Heart left ventricle (tissue), 16 donors: ENCODE measurements at regions not wholly inside any gene's neighbourhood (a gene's known extent, or its start where the extent isn't known, plus 50 kb on each side); places are given as distances from the start of the nearest gene placed in this dataset.
A peak's percentile ranks its signal among the peaks of the same experiment; 100 is the strongest.

Source experiments
- ATAC-seq, 4 donors: fragments of 200-7000 bp; cut with Tn5 transposase; one replicate each; pipeline ENCODE4 v1.9.1; 2020 to 2022; ENCODE audit warnings: moderate library complexity in 4 of 4, mild to moderate bottlenecking in 3 of 4, moderate number of reproducible peaks in 1 of 4
- DNase-seq, 5 donors: peaks; one replicate each; pipeline ENCODE4 v3.0.0-alpha.2; 2020
- H3K27ac ChIP-seq, 12 donors: fragments of 200-600 bp; sonication (generic) in 4 of 12; one replicate each; pipeline versions ENCODE4 v1.5.0 to v1.8.0; 2016 to 2022; ENCODE audit warnings: mild to moderate bottlenecking in 2 of 12
- H3K27me3 ChIP-seq, 9 donors: fragments of 200-600 bp; sonication (generic) in 2 of 9; one replicate each; pipeline versions ENCODE4 v1.5.1 to v1.8.0; 2016 to 2022; ENCODE audit warnings: mild to moderate bottlenecking in 3 of 9
- H3K36me3 ChIP-seq, 9 donors: fragments of 200-600 bp; sonication (generic) in 2 of 9; one replicate each; pipeline versions ENCODE4 v1.5.0 to v1.8.0; 2018 to 2022; ENCODE audit warnings: mild to moderate bottlenecking in 2 of 9
- H3K4me1 ChIP-seq, 12 donors: fragments of 200-600 bp; sonication (generic) in 4 of 12; one replicate each; pipeline versions ENCODE4 v1.5.0 to v1.8.0; 2016 to 2022; ENCODE audit warnings: mild to moderate bottlenecking in 3 of 12
- H3K4me3 ChIP-seq, 12 donors: fragments of 200-600 bp; sonication (generic) in 4 of 12; one replicate each; pipeline versions ENCODE4 v1.5.0 to v1.8.0; 2017 to 2022; ENCODE audit warnings: mild to moderate bottlenecking in 9 of 12, moderate library complexity in 4 of 12
- H3K9me3 ChIP-seq, 12 donors: fragments of 200-600 bp; sonication (generic) in 4 of 12; one replicate each; pipeline versions ENCODE4 v1.5.0 to v1.8.0; 2016 to 2022; ENCODE audit warnings: mild to moderate bottlenecking in 1 of 12
- POLR2A ChIP-seq, 2 donors: fragments of 450-650 bp; IDR thresholded peaks; one replicate each; pipeline ENCODE4 v1.6.1; 2017; ENCODE audit warnings: antibody characterized with exemption in 2 of 2, mild to moderate bottlenecking in 2 of 2, moderate library complexity in 2 of 2
- WGBS, 4 donors: extraction: QIAGEN DNeasy Blood & Tissue Kit in 2 of 4; methylation state at CpG; one replicate each; pipeline versions ENCODE4 v1.1.5 to v1.1.7; 2013 to 2018; 5-methylcytosine and 5-hydroxymethylcytosine counted together
- intact Hi-C, 10 donors: fragments of 100-400 bp; cut with DNase I; formaldehyde crosslinking; loops; one replicate each; pipeline versions ENCODE4 v1.11.1 to v1.14.2; 2022
- TF ChIP-seq, protein P1 (sequence below), 12 donors: fragments of 200-600 bp; sonication (generic) in 4 of 12; IDR thresholded peaks; one replicate each; pipeline versions ENCODE4 v1.5.0 to v1.8.0; 2018 to 2022; ENCODE audit warnings: antibody characterized with exemption in 12 of 12, mild to moderate bottlenecking in 5 of 12
- donor health status: ischemic (EF 13 %, LVEDD 7.1; RV severe dilation, severe dysfunction).
- donor health status: healthy with polysubstance abuse.
- donor health status: DM: no; HTN: yes; CAD: no.
- donor health status: DM: no; HTN: no; CAD: no.
- donor health status: ischemic (EF 25% LVEDD 6.9; RV normal size, moderate dysfunction).
- donor health status: ischemic (EF 25% LVEDD 5.7; RV mildly dilated, moderate dysfunction).
- donor health status: healthy.
- donor health status: DM: yes; HTN: yes; CAD: no.
- donor health status: ischemic (EF 35%, LVEDD 5.7; RV mildly dilated, moderate dysfunction).
- donor health status: nonischemic (EF 11% LVEDD 7.7; RV severe dilation, severe dysfunction).
- donor health status: DM: yes; HTN: yes; CAD: no.
- donor health status: PGD.
- donor health status: ischemic (EF 29% LVEDD 5.4; RV normal size, mild dysfunction).
- donor health status: nonischemic (EF 23%, LVEDD 6.1; RV moderate dilation, normal function).

DNA sequence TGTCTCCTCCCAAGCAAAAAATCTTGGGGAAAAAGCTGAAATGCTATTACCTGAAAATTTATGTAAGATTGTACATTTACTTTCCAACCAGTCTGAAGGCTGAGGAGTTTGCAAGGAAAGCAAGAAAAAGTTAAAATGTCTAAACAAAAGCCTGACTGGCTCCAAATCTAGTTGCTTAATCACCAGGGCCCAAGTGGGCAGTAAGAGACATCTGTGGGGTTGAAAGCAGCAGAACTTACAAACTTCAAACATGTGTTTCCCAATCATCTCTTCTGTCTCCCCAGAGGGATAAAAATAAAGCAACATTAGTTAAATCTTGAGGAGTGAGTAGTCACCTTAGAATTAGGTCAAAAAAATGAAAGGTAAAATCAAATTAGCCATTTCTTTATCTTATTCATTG is 98.6 kb downstream of the OGFRL1 start:
- Histone ChIP-seq H3K36me3 (peaks cover 0 to 14% (median 0%) of the 10 kb centered on the region in 9 donors), H3K27me3 (no peaks in the 10 kb centered on the region), H3K4me1 (peaks cover 0 to 73% (median 37%) of the 10 kb centered on the region in 12 donors), H3K4me3 (no peak overlapping the region), H3K27ac (no peak overlapping the region), H3K9me3 (no peaks in the 10 kb centered on the region)
- DNase-seq (no peak), ATAC-seq (no peak)
- TF ChIP-seq POLR2A (IDR thresholded peaks at IDR 0.05) = no peak
- TF ChIP-seq, protein P1, sequence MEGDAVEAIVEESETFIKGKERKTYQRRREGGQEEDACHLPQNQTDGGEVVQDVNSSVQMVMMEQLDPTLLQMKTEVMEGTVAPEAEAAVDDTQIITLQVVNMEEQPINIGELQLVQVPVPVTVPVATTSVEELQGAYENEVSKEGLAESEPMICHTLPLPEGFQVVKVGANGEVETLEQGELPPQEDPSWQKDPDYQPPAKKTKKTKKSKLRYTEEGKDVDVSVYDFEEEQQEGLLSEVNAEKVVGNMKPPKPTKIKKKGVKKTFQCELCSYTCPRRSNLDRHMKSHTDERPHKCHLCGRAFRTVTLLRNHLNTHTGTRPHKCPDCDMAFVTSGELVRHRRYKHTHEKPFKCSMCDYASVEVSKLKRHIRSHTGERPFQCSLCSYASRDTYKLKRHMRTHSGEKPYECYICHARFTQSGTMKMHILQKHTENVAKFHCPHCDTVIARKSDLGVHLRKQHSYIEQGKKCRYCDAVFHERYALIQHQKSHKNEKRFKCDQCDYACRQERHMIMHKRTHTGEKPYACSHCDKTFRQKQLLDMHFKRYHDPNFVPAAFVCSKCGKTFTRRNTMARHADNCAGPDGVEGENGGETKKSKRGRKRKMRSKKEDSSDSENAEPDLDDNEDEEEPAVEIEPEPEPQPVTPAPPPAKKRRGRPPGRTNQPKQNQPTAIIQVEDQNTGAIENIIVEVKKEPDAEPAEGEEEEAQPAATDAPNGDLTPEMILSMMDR (IDR thresholded peaks at IDR 0.05) = no peak
- intact Hi-C loops = loop anchor here in 5 of 10 donors (5.0 to 10.0 kb wide), 4 partner anchors 35 to 698 kb away; no protein-coding TSS in a partner anchor

DNA sequence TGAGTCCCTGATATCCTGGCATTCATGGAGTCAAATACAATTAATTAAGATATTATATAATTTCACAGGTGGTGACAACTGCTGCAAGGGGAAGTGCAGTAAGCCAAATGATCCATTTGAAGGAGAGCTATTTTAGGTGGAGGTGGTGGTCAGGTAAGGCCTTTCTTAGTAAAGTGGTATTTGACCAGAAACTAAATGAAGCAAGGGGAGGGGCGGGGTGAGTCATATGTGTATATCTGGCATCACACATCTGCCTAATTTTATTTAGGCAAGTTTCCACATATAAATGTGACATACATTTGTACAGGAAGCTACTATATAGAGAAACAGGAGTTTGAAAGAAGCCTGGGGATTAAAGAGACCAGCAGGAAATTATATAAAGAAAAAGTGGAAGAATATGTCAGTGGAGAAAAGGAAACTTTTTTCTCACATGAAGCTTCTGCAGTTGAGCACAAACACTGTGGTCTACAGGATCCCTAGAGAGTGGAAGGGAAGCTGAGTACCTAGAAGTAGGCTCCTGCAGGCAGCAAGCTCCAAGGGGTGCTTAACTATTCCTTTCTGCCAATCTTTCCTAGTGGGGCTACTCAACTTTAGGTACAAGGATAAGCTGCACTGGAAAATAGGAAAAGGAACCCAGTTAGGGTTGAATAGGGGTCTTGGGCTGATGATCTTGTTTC is 99.6 kb downstream of the OGFRL1 start:
- peaks cover 0 to 5% (median 0%) of the 10 kb centered on the region in 9 donors for H3K36me3 ChIP-seq
- whole genome bisulfite sequencing, 4 donors = 91 to 97% (median 94%) methylated on average over 1 of the region's 1 CpG
- no peaks in the 10 kb centered on the region for H3K27me3 ChIP-seq
- TF ChIP-seq POLR2A (IDR thresholded peaks at IDR 0.05) = no peak
- TF ChIP-seq, protein P1 (IDR thresholded peaks at IDR 0.05) = no peak
- H3K4me1 ChIP-seq = peaks cover 0 to 83% (median 44%) of the 10 kb centered on the region in 12 donors
- ATAC-seq (no peak), DNase-seq (no peak)
- peak overlapping the region in 2 of 12 donors; percentile 2 to 9 for H3K27ac ChIP-seq
- intact Hi-C loops = loop anchor here in 5 of 10 donors (5.0 to 10.0 kb wide), 4 partner anchors 34 to 697 kb away; no protein-coding TSS in a partner anchor
- no peaks in the 10 kb centered on the region for H3K9me3 ChIP-seq
- H3K4me3 ChIP-seq = no peak overlapping the region

DNA sequence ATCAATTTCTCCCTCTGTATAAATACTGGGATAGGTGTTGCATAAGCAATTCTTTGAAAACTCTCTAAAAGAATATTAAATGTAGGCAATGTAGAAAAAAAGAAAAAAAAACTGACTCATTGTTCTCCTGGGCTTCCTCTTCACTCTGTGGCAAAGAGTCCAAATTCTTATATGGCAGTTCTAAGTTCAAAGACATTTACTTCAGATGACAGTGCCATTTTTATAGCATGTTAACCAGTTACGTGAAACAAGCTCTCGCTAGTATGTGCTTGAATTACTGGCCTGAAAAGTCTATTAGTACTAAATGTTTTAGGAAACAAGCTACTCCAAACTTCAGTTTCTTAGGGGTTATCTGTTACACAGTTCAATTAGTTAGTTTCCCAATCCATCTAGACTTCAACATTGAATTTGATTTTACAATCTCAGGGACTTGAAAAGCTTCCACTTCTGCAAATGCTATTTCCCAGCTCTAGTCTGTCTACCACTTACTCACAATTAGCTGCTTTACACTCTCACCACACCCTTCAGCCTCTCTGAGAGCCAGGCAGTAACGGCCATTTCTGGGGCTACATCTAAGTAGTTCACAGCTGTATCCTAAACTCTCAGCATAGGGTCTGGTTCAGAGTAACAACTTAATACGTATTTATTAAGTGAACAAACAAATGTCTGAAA is 100.4 kb downstream of the OGFRL1 start:
- H3K4me1 ChIP-seq = peaks cover 0 to 85% (median 49%) of the 10 kb centered on the region in 12 donors
- no peaks in the 10 kb centered on the region for H3K9me3 ChIP-seq
- ATAC-seq (no peak), DNase-seq (no peak)
- H3K27ac ChIP-seq = peak overlapping the region in 1 of 12 donors; percentile 9
- H3K27me3 ChIP-seq = no peaks in the 10 kb centered on the region
- TF ChIP-seq, protein P1 (IDR thresholded peaks at IDR 0.05) = no peak
- TF ChIP-seq POLR2A (IDR thresholded peaks at IDR 0.05) = no peak
- no peaks in the 10 kb centered on the region for H3K36me3 ChIP-seq
- no peak overlapping the region for H3K4me3 ChIP-seq
- intact Hi-C loops = loop anchor here in 5 of 10 donors (5.0 to 10.0 kb wide), 4 partner anchors 33 to 696 kb away; no protein-coding TSS in a partner anchor
- 51 to 74% (median 64%) methylated on average over 4 of the region's 4 CpGs for WGBS, 4 donors

DNA sequence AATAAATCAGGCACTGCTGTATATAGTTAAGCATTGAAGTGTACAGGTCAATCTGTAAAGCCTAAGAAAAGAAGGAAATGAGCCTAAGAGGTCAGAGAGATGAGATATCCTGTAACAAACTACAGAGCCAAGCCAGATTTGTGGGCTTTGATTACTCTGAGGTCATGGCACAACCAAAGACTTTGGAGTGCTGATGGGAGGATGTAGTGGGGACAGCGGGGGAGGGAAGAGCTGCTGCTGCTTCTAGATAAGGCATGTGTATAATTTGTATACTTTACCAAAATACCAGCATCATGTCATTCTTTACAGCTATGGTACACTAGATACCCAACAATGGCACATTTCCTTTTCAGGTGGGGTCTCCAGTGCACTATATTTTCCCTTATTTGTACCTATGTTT is 102.5 kb downstream of the OGFRL1 start:
- H3K4me1 ChIP-seq = peaks cover 5 to 89% (median 65%) of the 10 kb centered on the region in 12 donors
- no peaks in the 10 kb centered on the region for H3K36me3 ChIP-seq
- H3K9me3 ChIP-seq = no peaks in the 10 kb centered on the region
- WGBS, 4 donors = 59 to 82% (median 69%) methylated on average over 1 of the region's 1 CpG
- DNase-seq (no peak), ATAC-seq (peak in 2 of 4 donors; percentile 23 to 34)
- intact Hi-C loops = loop anchor here in 1 of 10 donors (5.0 kb wide), 1 partner anchor 106 kb away; no protein-coding TSS in a partner anchor
- peak overlapping the region in 1 of 12 donors; percentile 7 for H3K27ac ChIP-seq
- H3K27me3 ChIP-seq = no peaks in the 10 kb centered on the region
- TF ChIP-seq, protein P1 (IDR thresholded peaks at IDR 0.05) = no peak
- no peak for TF ChIP-seq POLR2A (IDR thresholded peaks at IDR 0.05)
- H3K4me3 ChIP-seq = no peak overlapping the region
